ENCODE measurements at regions not wholly inside any gene's neighbourhood (a gene's known extent, or its start where the extent isn't known, plus 50 kb on each side); places are given as distances from the start of the nearest gene placed in this dataset.
A peak's percentile ranks its signal among the peaks of the same experiment; 100 is the strongest.
"Not testable (repeated sequence)": the region's sequence is repeated elsewhere in the genome, so short reads cannot be mapped to it uniquely, and the experiment has no call there.

- TF ChIP-seq TAF1 (IDR thresholded peaks at IDR 0.05; ENCODE audit: borderline replicate concordance, low read depth, low read length) (no peak), POLR2A (IDR thresholded peaks at IDR 0.05; ENCODE audit: low read depth, low read length) (no peak), POLR2AphosphoS5 (IDR thresholded peaks at IDR 0.05; ENCODE audit: low read depth, low read length) (no peak)
- FAIRE-seq, result no peak
- DNase-seq (ENCODE audit: insufficient read length), result no peak
Measured at GRCh38 chr7:153158149-153158548, 398.6 kb downstream of the ACTR3B start.

- no peak for TF ChIP-seq TAF1 (IDR thresholded peaks at IDR 0.05; ENCODE audit: borderline replicate concordance, low read depth, low read length)
- no peak for TF ChIP-seq POLR2A (IDR thresholded peaks at IDR 0.05; ENCODE audit: low read depth, low read length)
- no peak for TF ChIP-seq POLR2AphosphoS5 (IDR thresholded peaks at IDR 0.05; ENCODE audit: low read depth, low read length)
- FAIRE-seq (no peak), DNase-seq (ENCODE audit: insufficient read length) (no peak)
Measured at GRCh38 chr7:153170287-153170686, 410.7 kb downstream of the ACTR3B start.

- FAIRE-seq, result no peak
- DNase-seq (ENCODE audit: insufficient read length), result no peak
- no peak for TF ChIP-seq POLR2A (IDR thresholded peaks at IDR 0.05; ENCODE audit: low read depth, low read length)
- no peak for TF ChIP-seq TAF1 (IDR thresholded peaks at IDR 0.05; ENCODE audit: borderline replicate concordance, low read depth, low read length)
- TF ChIP-seq POLR2AphosphoS5 (IDR thresholded peaks at IDR 0.05; ENCODE audit: low read depth, low read length), result no peak
Measured at GRCh38 chr7:153185936-153186335, 426.4 kb downstream of the ACTR3B start.

- FAIRE-seq (no peak), DNase-seq (ENCODE audit: insufficient read length) (no peak)
- TF ChIP-seq POLR2A (IDR thresholded peaks at IDR 0.05; ENCODE audit: low read depth, low read length), result no peak
- no peak for TF ChIP-seq POLR2AphosphoS5 (IDR thresholded peaks at IDR 0.05; ENCODE audit: low read depth, low read length)
- no peak for TF ChIP-seq TAF1 (IDR thresholded peaks at IDR 0.05; ENCODE audit: borderline replicate concordance, low read depth, low read length)
Measured at GRCh38 chr7:153188161-153188560, 428.6 kb downstream of the ACTR3B start.

GRCh38 chr7:153188630-153189029 is 429.1 kb downstream of the ACTR3B start:
- FAIRE-seq, result no peak
- no peak for DNase-seq (ENCODE audit: insufficient read length)
- TF ChIP-seq POLR2A (IDR thresholded peaks at IDR 0.05; ENCODE audit: low read depth, low read length) (no peak), POLR2AphosphoS5 (IDR thresholded peaks at IDR 0.05; ENCODE audit: low read depth, low read length) (no peak), TAF1 (IDR thresholded peaks at IDR 0.05; ENCODE audit: borderline replicate concordance, low read depth, low read length) (no peak)

- FAIRE-seq (no peak), DNase-seq (ENCODE audit: insufficient read length) (peak; percentile 10)
- TF ChIP-seq POLR2A (IDR thresholded peaks at IDR 0.05; ENCODE audit: low read depth, low read length) (no peak), TAF1 (IDR thresholded peaks at IDR 0.05; ENCODE audit: borderline replicate concordance, low read depth, low read length) (no peak), POLR2AphosphoS5 (IDR thresholded peaks at IDR 0.05; ENCODE audit: low read depth, low read length) (no peak)
Measured at GRCh38 chr7:153190452-153190851, 430.9 kb downstream of the ACTR3B start.

GRCh38 chr7:153190986-153191385 is 431.4 kb downstream of the ACTR3B start:
- no peak for TF ChIP-seq POLR2A (IDR thresholded peaks at IDR 0.05; ENCODE audit: low read depth, low read length)
- TF ChIP-seq POLR2AphosphoS5 (IDR thresholded peaks at IDR 0.05; ENCODE audit: low read depth, low read length), result no peak
- no peak for TF ChIP-seq TAF1 (IDR thresholded peaks at IDR 0.05; ENCODE audit: borderline replicate concordance, low read depth, low read length)
- FAIRE-seq, result no peak
- no peak for DNase-seq (ENCODE audit: insufficient read length)

GRCh38 chr7:153193144-153193595 is 433.6 kb downstream of the ACTR3B start:
- TF ChIP-seq POLR2AphosphoS5 (IDR thresholded peaks at IDR 0.05; ENCODE audit: low read depth, low read length), result no peak
- no peak for TF ChIP-seq POLR2A (IDR thresholded peaks at IDR 0.05; ENCODE audit: low read depth, low read length)
- TF ChIP-seq TAF1 (IDR thresholded peaks at IDR 0.05; ENCODE audit: borderline replicate concordance, low read depth, low read length), result no peak
- FAIRE-seq, result no peak
- peak; percentile 13 for DNase-seq (ENCODE audit: insufficient read length)

GRCh38 chr7:153217032-153217431 is 457.5 kb downstream of the ACTR3B start:
- no peak for FAIRE-seq
- TF ChIP-seq POLR2A (IDR thresholded peaks at IDR 0.05; ENCODE audit: low read depth, low read length) (no peak), POLR2AphosphoS5 (IDR thresholded peaks at IDR 0.05; ENCODE audit: low read depth, low read length) (no peak), TAF1 (IDR thresholded peaks at IDR 0.05; ENCODE audit: borderline replicate concordance, low read depth, low read length) (no peak)
- no peak for DNase-seq (ENCODE audit: insufficient read length)

- DNase-seq (ENCODE audit: insufficient read length) (no peak), FAIRE-seq (no peak)
- TF ChIP-seq POLR2A (IDR thresholded peaks at IDR 0.05; ENCODE audit: low read depth, low read length) (no peak), POLR2AphosphoS5 (IDR thresholded peaks at IDR 0.05; ENCODE audit: low read depth, low read length) (no peak), TAF1 (IDR thresholded peaks at IDR 0.05; ENCODE audit: borderline replicate concordance, low read depth, low read length) (no peak)
Measured at GRCh38 chr7:153224890-153225289, 465.3 kb downstream of the ACTR3B start.

- not testable (repeated sequence) for FAIRE-seq
Measured at GRCh38 chr7:153245136-153245535, 485.6 kb downstream of the ACTR3B start.

GRCh38 chr7:153245809-153246208 is 486.3 kb downstream of the ACTR3B start:
- no peak for FAIRE-seq
- TF ChIP-seq POLR2AphosphoS5 (IDR thresholded peaks at IDR 0.05; ENCODE audit: low read depth, low read length) (no peak), POLR2A (IDR thresholded peaks at IDR 0.05; ENCODE audit: low read depth, low read length) (no peak), TAF1 (IDR thresholded peaks at IDR 0.05; ENCODE audit: borderline replicate concordance, low read depth, low read length) (no peak)

More at GRCh38 chr7:153245136-153245535, 485.6 kb downstream of the ACTR3B start:
- not testable (repeated sequence) for DNase-seq (ENCODE audit: insufficient read length)

GRCh38 chr7:153247926-153248325 is 488.4 kb downstream of the ACTR3B start:
- DNase-seq (ENCODE audit: insufficient read length) (no peak), FAIRE-seq (no peak)
- TF ChIP-seq POLR2A (IDR thresholded peaks at IDR 0.05; ENCODE audit: low read depth, low read length) (no peak), POLR2AphosphoS5 (IDR thresholded peaks at IDR 0.05; ENCODE audit: low read depth, low read length) (no peak), TAF1 (IDR thresholded peaks at IDR 0.05; ENCODE audit: borderline replicate concordance, low read depth, low read length) (no peak)

More at GRCh38 chr7:153245809-153246208, 486.3 kb downstream of the ACTR3B start:
- no peak for DNase-seq (ENCODE audit: insufficient read length)
